NCI-H2107 treated with DMSO at 0.1 percent for 48 hours (cell line): ENCODE measurements at regions not wholly inside any gene's neighbourhood (a gene's known extent, or its start where the extent isn't known, plus 50 kb on each side); places are given as distances from the start of the nearest gene placed in this dataset.

Source experiments
- DNase-seq: peaks from one replicate; lab custom pipeline; 2025; ENCODE audit not compliant: unreplicated experiment; lab: John Stamatoyannopoulos, UW

DNA sequence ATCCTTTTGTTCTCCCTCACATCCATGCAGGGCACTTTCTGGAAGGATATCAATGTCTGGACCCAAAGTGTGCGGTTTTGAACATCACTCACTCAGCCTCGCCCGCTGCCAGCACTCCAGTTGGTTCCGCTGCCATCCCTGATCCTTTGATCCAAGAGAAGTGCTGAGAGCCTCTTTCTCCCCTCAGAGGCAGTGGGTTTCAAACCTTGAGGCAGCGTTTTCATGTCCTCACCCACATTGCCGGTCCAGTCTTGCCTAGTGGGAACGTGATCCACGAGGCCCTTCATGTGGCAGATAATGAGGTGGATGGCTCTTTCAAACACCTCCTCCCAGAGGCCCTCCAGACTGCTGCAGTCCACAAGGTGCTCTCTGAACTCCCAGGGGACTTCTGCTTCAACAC is 122.2 kb downstream of the ACTL8 start:
- DNase-seq, result peak; percentile 10

DNA sequence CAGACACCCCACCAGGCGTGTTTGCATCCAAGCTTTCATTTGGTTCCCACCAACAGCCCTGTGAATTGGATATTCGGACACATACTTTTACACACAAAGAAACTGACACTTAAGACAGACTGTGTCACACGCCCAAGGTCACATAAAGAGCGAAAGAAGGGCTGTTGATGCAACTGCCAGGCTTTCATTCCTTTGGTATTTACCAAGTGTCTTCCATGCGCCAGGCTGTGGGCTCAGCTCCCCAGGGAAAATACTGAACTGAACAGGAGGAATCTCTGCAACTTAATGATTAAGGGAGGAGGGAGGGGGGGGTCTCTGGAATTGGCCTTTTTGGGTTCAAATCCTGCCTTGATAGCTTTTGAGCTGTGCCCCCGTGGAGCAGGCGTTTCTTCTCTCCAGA is 122.8 kb downstream of the ACTL8 start:
- DNase-seq, result no peak

DNA sequence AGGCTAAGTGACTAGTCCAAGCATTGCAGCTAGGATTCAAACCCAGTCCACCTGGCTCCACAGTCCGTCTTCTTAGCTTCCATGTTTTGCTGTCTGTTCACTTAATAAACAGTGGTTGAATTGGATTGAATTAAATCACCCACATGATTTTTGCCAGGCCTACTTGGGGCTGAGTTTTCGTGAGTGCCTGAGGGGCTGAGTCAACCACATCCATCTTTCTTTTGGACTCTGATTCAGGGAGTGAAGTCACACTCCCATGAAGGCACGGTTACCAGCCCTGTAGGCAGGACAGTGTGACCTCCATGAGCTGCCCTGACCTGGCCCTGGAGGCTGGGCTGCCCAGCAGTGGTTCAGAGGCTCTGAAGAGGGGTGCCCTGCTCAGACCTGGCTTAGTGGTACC is 123.7 kb downstream of the ACTL8 start:
- no peak for DNase-seq

GRCh38 chr1:17880449-17880848 is 125.3 kb downstream of the ACTL8 start:
- DNase-seq, result no peak

GRCh38 chr1:17881761-17882160 is 126.6 kb downstream of the ACTL8 start:
- no peak for DNase-seq

DNA sequence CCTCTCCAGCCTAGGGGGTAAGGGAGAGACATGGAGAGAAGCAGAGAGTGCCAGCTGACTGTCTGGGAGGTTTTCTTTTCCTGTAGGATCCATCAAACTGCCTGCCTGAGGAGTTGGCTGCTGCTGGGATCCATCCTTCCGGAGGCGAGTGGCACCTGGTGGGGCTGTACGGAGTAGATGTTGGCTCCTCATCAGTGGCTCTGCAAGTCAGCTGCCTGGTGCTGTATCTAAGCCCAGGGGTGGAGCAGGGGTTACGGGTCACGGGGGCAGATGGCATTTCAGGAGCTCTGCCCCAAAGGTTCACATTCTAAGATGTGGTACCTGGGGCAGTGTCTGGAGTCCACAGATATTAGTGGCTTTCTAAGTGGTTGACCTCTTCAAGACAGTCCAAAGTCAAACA is 128.0 kb downstream of the ACTL8 start:
- DNase-seq, result no peak

DNA sequence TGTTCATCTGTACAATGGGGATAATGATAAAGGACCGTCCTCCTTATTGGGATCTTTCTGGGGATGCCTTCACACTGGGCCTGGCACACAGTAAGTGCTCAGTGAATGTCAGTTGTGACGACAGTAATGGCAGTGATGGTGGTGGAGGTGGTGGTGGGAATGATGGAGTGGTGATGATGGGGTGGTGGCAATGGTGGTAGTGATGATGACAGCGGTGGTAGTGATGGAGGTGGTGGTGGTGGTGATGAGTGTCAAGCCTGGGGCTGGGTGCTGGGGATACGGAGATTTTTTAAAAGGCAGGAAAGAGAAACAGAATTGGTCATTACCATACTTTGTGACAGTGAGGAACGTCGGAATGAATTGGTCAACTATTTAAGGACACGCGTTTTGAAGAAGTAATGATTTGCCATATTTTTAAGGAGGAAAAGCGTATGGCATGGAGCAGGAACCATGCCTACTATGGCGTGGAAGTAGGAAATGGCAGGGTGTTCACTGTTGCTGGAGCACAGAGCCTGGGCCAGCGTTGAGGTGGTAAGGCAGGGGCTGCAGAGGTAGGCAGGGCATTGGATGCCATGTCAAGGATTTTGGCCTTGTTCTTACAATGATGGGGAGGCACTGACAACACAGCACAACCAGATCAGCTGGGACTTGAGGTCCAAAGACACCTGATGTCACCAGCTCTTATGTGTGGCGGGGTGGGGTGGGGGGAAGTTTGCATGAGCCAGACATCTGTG is 128.7 kb downstream of the ACTL8 start:
- DNase-seq, result no peak

GRCh38 chr1:17885663-17886320 is 130.7 kb downstream of the ACTL8 start:
- DNase-seq, result no peak

DNA sequence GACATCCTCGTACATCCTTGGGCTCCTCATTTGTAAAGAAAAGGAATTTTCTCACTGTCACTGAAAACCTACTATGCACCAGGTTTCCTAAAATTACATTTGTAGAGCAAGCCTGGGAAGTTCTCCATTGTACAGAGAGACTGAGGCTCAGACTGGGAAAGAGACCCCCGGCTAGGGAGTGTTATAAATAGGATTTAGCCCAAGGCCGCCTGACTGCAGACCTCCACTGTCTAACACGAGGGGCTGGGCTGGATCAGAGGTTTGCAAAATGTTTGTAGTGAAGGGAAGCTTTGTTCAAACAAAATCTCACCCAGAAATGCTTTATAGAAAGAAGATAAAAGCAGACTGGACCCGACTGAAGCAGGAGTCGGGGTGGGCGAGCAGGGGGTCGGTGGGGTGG is 131.3 kb downstream of the ACTL8 start:
- no peak for DNase-seq

- DNase-seq, result no peak
Observed at GRCh38 chr1:17886838-17887441, 131.8 kb downstream of the ACTL8 start.

DNA sequence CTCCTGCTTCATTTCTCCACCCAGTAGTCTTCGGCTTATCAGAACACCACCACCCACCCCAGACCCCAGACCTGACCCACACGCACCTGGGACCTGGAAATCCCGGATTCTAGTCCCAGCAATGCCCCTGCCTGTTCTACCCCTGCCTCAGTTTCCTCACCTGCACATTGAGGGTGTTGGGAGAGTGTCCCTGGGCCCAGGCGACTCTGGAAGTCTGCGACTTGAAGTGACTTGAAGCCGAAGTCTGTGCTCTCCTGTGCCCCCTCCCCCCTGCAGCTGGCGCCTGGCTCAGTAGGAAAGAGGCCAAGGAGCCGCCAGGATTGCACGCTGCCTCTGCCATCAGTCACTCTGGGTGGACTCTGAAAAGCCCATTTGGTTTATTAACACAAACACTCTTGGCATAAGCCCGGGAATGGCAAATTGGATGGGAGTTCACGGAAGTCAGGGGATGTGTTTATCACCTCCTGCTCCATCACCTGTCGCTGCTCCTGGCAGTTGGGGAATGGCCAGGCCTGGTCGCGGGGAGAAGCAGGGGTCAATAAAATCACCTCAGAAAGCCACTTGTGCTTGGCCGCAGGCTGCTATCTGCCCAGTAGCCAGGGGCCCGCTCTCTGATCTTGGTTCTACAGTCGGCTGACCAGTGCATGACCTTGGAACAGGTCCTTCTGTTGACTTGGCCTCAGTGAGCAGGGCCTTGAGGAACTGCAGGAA is 132.7 kb downstream of the ACTL8 start:
- no peak for DNase-seq

GRCh38 chr1:17890056-17890814 is 135.1 kb downstream of the ACTL8 start:
- no peak for DNase-seq

DNA sequence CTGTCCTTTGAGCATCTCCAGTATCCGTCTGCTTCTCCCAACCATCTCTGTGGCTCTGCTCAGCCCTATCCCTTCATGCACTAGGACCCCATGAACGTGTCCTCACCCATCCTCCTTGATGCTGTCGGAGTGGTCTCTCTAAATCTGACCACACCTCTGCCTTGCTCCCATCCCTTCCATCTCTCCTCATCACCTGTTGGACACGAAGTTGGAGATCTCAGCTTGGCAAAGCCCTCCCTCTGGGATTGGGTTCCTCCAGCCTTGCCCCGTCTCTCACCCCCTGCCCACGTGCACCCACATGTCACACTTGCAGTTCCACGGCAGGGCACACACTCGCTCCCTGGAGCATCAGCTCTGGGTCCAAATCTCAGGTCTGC is 135.7 kb downstream of the ACTL8 start:
- no peak for DNase-seq

DNA sequence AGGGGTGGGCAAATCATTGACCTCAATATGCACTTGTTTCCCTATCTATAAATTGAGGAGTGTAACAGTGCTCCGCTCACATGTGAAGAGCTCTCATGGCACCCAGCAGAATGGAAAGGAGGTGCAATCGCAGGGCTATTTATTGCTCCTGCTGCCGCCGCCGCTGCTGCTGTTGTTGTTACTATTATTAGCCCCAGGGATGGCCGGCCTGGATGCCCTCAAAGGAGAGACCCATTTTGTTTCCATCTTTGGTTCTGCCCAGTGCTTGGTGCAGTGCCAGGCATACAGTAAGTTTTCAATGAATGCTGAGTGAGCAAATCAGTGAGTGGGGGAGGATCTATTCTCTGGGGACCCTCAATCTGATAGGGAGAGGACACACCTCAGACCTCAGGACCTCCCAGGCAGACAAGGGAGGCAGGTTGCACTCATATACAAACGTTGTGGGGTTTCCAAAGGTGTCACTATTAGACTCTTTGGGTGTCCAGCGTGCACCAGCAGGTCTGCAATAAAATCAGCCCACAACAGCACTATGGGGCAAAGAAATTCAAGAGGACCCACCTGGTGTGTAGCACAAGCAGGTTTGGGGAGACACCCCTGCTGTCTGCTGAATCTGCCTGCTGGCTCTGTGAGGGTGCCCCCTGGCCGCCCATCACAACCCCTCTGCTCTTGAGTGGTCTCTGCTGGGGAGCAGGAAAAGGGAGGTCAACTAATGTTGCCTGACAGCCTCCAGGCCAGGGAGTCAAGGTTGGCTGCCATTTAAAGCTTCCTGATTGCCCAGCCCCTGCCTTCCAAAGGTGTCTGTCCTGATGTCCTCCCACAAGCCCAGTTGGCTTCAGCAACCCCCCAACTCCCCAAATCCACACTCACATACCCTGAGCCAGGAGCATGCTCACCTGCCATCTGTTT is 136.3 kb downstream of the ACTL8 start:
- DNase-seq, result no peak

GRCh38 chr1:17892225-17892624 is 137.1 kb downstream of the ACTL8 start:
- no peak for DNase-seq

GRCh38 chr1:17892851-17893250 is 137.7 kb downstream of the ACTL8 start:
- no peak for DNase-seq

DNA sequence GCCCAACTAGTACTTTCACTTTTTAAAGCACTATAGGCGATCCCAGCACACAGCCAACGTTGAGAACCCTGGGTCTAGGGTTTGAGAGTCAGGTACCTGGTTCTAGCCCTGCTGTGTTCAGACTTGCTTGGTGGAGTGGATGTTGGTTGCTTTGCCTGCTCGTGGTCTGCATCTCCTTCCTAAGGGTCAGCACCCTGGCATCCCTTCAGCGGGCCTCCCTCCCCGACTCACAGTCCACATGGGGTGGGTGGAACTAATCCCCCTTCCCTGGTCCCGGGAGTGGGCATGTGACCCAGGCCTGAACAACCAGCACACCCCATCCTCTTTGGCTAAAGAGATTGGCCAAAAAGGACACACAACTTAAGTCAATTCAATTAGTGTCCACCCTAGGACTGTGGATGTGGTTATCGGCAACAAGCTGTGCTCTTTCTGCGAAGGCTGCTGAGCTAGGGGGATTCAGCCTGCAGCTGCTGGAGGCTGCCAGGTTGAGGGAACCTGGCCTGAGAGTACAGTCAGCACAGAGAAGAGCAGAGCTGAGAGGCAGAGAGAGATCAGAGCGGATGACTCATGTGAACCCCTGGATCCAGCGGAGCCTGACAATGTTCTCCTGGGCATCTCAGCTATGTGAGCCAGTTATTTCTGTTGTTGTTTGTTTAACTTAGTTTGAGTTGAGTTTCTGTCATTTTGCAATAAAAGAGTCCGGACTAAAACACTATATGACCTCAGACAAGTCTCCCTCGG is 138.9 kb downstream of the ACTL8 start:
- DNase-seq, result no peak

- DNase-seq, result no peak
Observed at GRCh38 chr1:17895401-17895800, 140.3 kb downstream of the ACTL8 start.

DNA sequence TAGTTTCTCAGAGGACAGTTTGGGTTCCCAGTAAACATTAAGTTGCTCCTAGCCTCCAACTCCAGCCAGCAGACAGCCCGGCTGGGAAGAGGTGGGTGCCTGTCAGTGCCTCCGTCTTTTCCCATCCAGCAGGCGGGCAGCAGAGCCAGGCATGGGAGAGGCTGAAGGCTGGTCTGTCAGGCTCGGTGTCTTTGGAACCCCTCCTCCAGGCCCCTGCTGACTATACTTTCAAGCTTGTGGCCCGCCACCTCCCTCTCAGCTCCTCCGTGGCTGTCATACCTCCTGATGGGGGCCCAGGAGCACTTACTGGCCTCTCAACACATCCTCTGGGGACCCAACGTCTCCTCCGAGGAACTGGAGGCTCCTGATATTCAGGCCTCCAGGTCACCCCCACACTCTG is 140.9 kb downstream of the ACTL8 start:
- no peak for DNase-seq
